IMR-90 (cell line): ENCODE measurements at regions not wholly inside any gene's neighbourhood (a gene's known extent, or its start where the extent isn't known, plus 50 kb on each side); places are given as distances from the start of the nearest gene placed in this dataset.

Experiments used
- ATAC-seq: fragments of 200-7000 bp; cut with Tn5 transposase; 2 replicates; pipeline ENCODE4 v1.9.1; 2020; ENCODE audit warnings: low read depth, mild to moderate bottlenecking, moderate library complexity
- BruUV-seq: library from RNA; stranded (reverse); fragments of 400-500 nt; replicated peaks from 2 replicates; lab custom pipeline; 2021; lab: Mats Ljungman, UMichigan
- CTCF ChIA-PET: fragments of 300-600 bp; formaldehyde crosslinking; extraction: SDS; loops from one replicate; lab custom pipeline; 2021; ENCODE audit warnings: antibody characterized with exemption; lab: Yijun Ruan, JAX
- POLR2A ChIA-PET: fragments of 300-600 bp; sonication (Branson Sonifier 250); formaldehyde crosslinking; loops from one replicate; lab custom pipeline; 2022; ENCODE audit warnings: antibody characterized with exemption; ENCODE audit not compliant: unreplicated experiment; lab: Charles Lee
- DNase-seq: peaks from one replicate; pipeline ENCODE4 v3.0.0; 2013
- H2AFZ ChIP-seq: replicated peaks from 2 replicates; pipeline ENCODE3; 2013; ENCODE audit warnings: low read length, mild to moderate bottlenecking; ENCODE audit not compliant: poor library complexity
- H2AK5ac ChIP-seq: 2 replicates; pipeline ENCODE4 v1.6.1; 2013; ENCODE audit warnings: low read depth, low read length, inconsistent platforms
- H2AK9ac ChIP-seq: replicated peaks from 2 replicates; pipeline ENCODE3; 2013; ENCODE audit warnings: mild to moderate bottlenecking, low read depth, low read length, moderate library complexity; ENCODE audit not compliant: poor library complexity
- H2BK120ac ChIP-seq: 2 replicates; pipeline ENCODE4 v1.6.1; 2013; ENCODE audit warnings: low read depth, low read length, inconsistent platforms
- H2BK15ac ChIP-seq: 3 replicates; pipeline ENCODE4 v1.6.1; 2013; ENCODE audit warnings: low read depth, low read length, inconsistent platforms
- H2BK20ac ChIP-seq: 2 replicates; pipeline ENCODE4 v1.6.1; 2013; ENCODE audit warnings: low read depth, mild to moderate bottlenecking, inconsistent platforms, low read length, moderate library complexity
- H2BK5ac ChIP-seq: 2 replicates; pipeline ENCODE4 v1.6.1; 2013; ENCODE audit warnings: mild to moderate bottlenecking, low read depth, low read length, inconsistent platforms; ENCODE audit not compliant: poor library complexity, severe bottlenecking
- H3K14ac ChIP-seq: replicated peaks from 2 replicates; pipeline ENCODE4 v1.6.1; 2013; ENCODE audit warnings: low read depth, low read length, inconsistent platforms
- H3K18ac ChIP-seq: 2 replicates; pipeline ENCODE4 v1.6.1; 2013; ENCODE audit warnings: low read depth, low read length, control low read depth
- H3K23ac ChIP-seq: 2 replicates; pipeline ENCODE4 v1.6.1; 2013; ENCODE audit warnings: low read depth, low read length, inconsistent platforms
- H3K27ac ChIP-seq: 2 replicates; pipeline ENCODE4 v1.5.1; 2013; ENCODE audit warnings: mild to moderate bottlenecking, control low read depth, low read length; ENCODE audit not compliant: insufficient read depth
- H3K27me3 ChIP-seq: 2 replicates; pipeline ENCODE4 v1.6.1; 2013; ENCODE audit warnings: low read length; ENCODE audit not compliant: control insufficient read depth, insufficient read depth
- H3K36me3 ChIP-seq: 2 replicates; pipeline ENCODE4 v1.6.1; 2013; ENCODE audit warnings: low read length, mixed read lengths; ENCODE audit not compliant: control insufficient read depth, insufficient read depth
- H3K4ac ChIP-seq: 2 replicates; pipeline ENCODE4 v1.6.1; 2013; ENCODE audit warnings: low read depth, low read length, inconsistent platforms
- H3K4me1 ChIP-seq: 2 replicates; pipeline ENCODE4 v1.6.1; 2013; ENCODE audit warnings: low read length, mixed read lengths; ENCODE audit not compliant: control insufficient read depth, insufficient read depth
- H3K4me2 ChIP-seq: 2 replicates; pipeline ENCODE4 v1.6.1; 2013; ENCODE audit warnings: low read depth, mild to moderate bottlenecking, control low read depth, low read length, moderate library complexity
- H3K4me3 ChIP-seq: 2 replicates; pipeline ENCODE4 v1.5.1; 2013; ENCODE audit warnings: low read depth, mild to moderate bottlenecking, control low read depth, low read length, moderate library complexity; ENCODE audit not compliant: insufficient read depth
- H3K56ac ChIP-seq: 2 replicates; pipeline ENCODE4 v1.6.1; 2013; ENCODE audit warnings: low read length, inconsistent platforms; ENCODE audit not compliant: insufficient read depth; ENCODE audit errors: extremely low read depth
- H3K79me1 ChIP-seq, 2 experiments: 2 replicates each; pipeline ENCODE4 v1.6.1; 2013; ENCODE audit warnings: low read length in 2 of 2, inconsistent platforms in 1 of 2, low read depth in 1 of 2
- H3K9ac ChIP-seq: 2 replicates; pipeline ENCODE4 v1.6.1; 2013; ENCODE audit warnings: low read depth, low read length, control low read depth
- H3K9me1 ChIP-seq: 2 replicates; pipeline ENCODE4 v1.6.1; 2013; ENCODE audit warnings: low read length, inconsistent platforms; ENCODE audit not compliant: insufficient read depth
- H3K9me3 ChIP-seq: 2 replicates; pipeline ENCODE4 v1.6.1; 2013; ENCODE audit warnings: low read length; ENCODE audit not compliant: control insufficient read depth, insufficient read depth
- H4K20me1 ChIP-seq: 2 replicates; pipeline ENCODE4 v1.6.1; 2013; ENCODE audit warnings: low read length, inconsistent platforms; ENCODE audit not compliant: insufficient read depth
- H4K5ac ChIP-seq: 2 replicates; pipeline ENCODE4 v1.6.1; 2013; ENCODE audit warnings: mild to moderate bottlenecking, low read depth, low read length, control low read depth
- H4K8ac ChIP-seq, 2 experiments: 2 replicates each; pipeline ENCODE4 v1.6.1; 2013; ENCODE audit warnings: low read depth in 2 of 2, low read length in 2 of 2, control low read depth in 1 of 2, inconsistent platforms in 1 of 2
- H4K91ac ChIP-seq: 2 replicates; pipeline ENCODE4 v1.6.1; 2013; ENCODE audit warnings: low read depth, low read length, inconsistent platforms; ENCODE audit not compliant: insufficient read depth
- BHLHE40 ChIP-seq: fragments of 150-350 bp; IDR thresholded peaks from 2 replicates; pipeline ENCODE4 v1.6.1; 2016; ENCODE audit warnings: mild to moderate bottlenecking, low read depth, low read length
- CHD1 ChIP-seq: IDR thresholded peaks from 2 replicates; pipeline ENCODE4 v1.6.1; 2012; ENCODE audit warnings: low read depth, low read length, improper control_type of control experiment
- FOS ChIP-seq: fragments of 150-350 bp; IDR thresholded peaks from 2 replicates; pipeline ENCODE4 v1.6.1; 2016; ENCODE audit warnings: low read depth, low read length
- MXI1 ChIP-seq: IDR thresholded peaks from 2 replicates; pipeline ENCODE4 v1.6.1; 2012; ENCODE audit warnings: low read depth, mild to moderate bottlenecking, low read length, moderate library complexity, borderline replicate concordance
- POLR2A ChIP-seq: IDR thresholded peaks from 2 replicates; pipeline ENCODE4 v1.6.1; 2012; ENCODE audit warnings: mild to moderate bottlenecking, low read depth, low read length
- RAD21 ChIP-seq: IDR thresholded peaks from 2 replicates; pipeline ENCODE4 v1.6.1; 2012; ENCODE audit warnings: low read length, improper control_type of control experiment
- RCOR1 ChIP-seq: IDR thresholded peaks from 2 replicates; pipeline ENCODE4 v1.6.1; 2012; ENCODE audit warnings: mild to moderate bottlenecking, low read length, improper control_type of control experiment; ENCODE audit not compliant: insufficient replicate concordance
- RFX5 ChIP-seq: IDR thresholded peaks from 2 replicates; pipeline ENCODE4 v1.8.0; 2012; ENCODE audit warnings: low read depth, mild to moderate bottlenecking, low read length, moderate library complexity
- WGBS, 2 experiments: methylation state at CpG; one replicate each; pipeline versions ENCODE4 v1.1.5 to v1.1.7; 2013; ENCODE audit warnings: missing lambda C conversion rate in 2 of 2; ENCODE audit not compliant: insufficient read length in 1 of 2; ENCODE audit errors: extremely low coverage in 2 of 2; 5-methylcytosine and 5-hydroxymethylcytosine counted together
- dilution Hi-C: fragments of 300-500 bp; cut with HindIII; formaldehyde crosslinking; loops from one replicate; pipeline ENCODE4 v1.14.3; 2018; ENCODE audit warnings: low sequenced_read_pairs; ENCODE audit not compliant: unreplicated experiment
- in situ Hi-C: fragments of 300-500 bp; cut with MboI; formaldehyde crosslinking; loops from 3 replicates; pipeline ENCODE4 v1.14.3; 2019; ENCODE audit warnings: low sequenced_read_pairs, inconsistent platforms, mixed read lengths
- intact Hi-C: fragments of 100-400 bp; cut with micrococcal nuclease; formaldehyde crosslinking; loops from 2 replicates; pipeline ENCODE4 v1.10.0; 2022
- TF ChIP-seq, protein P1 (sequence below): conservative IDR thresholded peaks from 2 replicates; pipeline ENCODE4 v1.5.1; 2012; ENCODE audit warnings: mild to moderate bottlenecking, low read depth, low read length, improper control_type of control experiment
- TF ChIP-seq, protein P2 (sequence below): fragments of 150-350 bp; IDR thresholded peaks from 2 replicates; pipeline ENCODE4 v1.6.1; 2017; ENCODE audit warnings: mild to moderate bottlenecking, antibody characterized with exemption, low read length, low read depth

GRCh38 chr11:88041679-88042078 lies 133.6 kb downstream of the RAB38 start:
- Histone ChIP-seq H2AFZ (no peak overlapping the region), H3K36me3 (no peaks in the 10 kb centered on the region), H2BK120ac (no peak overlapping the region), H3K4me3 (no peak overlapping the region), H3K27me3 (0 out of 2 replicates have a peak, but pooled peaks cover 2% of the 10 kb centered on the region), H3K9ac (no peak overlapping the region), H3K27ac (no peak overlapping the region), H3K14ac (no peak overlapping the region), H3K23ac (no peak overlapping the region), H3K18ac (no peak overlapping the region), H2BK20ac (no peak overlapping the region), H3K4ac (no peak overlapping the region), H4K20me1 (no peaks in the 10 kb centered on the region), H4K91ac (no peak overlapping the region), H4K5ac (no peak overlapping the region), H3K9me1 (no peaks in the 10 kb centered on the region), H2BK5ac (no peak overlapping the region), H2BK15ac (no peak overlapping the region), H3K9me3 (no peaks in the 10 kb centered on the region), H3K4me2 (no peak overlapping the region), H3K56ac (no peak overlapping the region), H3K4me1 (no peaks in the 10 kb centered on the region), H4K8ac (no peak overlapping the region), H2AK5ac (no peak overlapping the region), H2AK9ac (no peak overlapping the region), H3K79me1 (no peaks in the 10 kb centered on the region)
- intact Hi-C loops (no loop called here), in situ Hi-C loops (no loop called here), dilution Hi-C loops (no loop called here)
- POLR2A ChIA-PET = no interaction called here
- no TSS peak for BruUV-seq
- TF ChIP-seq RFX5 = no peak
- no peak for TF ChIP-seq FOS
- TF ChIP-seq, protein P1, sequence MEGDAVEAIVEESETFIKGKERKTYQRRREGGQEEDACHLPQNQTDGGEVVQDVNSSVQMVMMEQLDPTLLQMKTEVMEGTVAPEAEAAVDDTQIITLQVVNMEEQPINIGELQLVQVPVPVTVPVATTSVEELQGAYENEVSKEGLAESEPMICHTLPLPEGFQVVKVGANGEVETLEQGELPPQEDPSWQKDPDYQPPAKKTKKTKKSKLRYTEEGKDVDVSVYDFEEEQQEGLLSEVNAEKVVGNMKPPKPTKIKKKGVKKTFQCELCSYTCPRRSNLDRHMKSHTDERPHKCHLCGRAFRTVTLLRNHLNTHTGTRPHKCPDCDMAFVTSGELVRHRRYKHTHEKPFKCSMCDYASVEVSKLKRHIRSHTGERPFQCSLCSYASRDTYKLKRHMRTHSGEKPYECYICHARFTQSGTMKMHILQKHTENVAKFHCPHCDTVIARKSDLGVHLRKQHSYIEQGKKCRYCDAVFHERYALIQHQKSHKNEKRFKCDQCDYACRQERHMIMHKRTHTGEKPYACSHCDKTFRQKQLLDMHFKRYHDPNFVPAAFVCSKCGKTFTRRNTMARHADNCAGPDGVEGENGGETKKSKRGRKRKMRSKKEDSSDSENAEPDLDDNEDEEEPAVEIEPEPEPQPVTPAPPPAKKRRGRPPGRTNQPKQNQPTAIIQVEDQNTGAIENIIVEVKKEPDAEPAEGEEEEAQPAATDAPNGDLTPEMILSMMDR = no peak
- TF ChIP-seq BHLHE40 = no peak
- TF ChIP-seq, protein P2, sequence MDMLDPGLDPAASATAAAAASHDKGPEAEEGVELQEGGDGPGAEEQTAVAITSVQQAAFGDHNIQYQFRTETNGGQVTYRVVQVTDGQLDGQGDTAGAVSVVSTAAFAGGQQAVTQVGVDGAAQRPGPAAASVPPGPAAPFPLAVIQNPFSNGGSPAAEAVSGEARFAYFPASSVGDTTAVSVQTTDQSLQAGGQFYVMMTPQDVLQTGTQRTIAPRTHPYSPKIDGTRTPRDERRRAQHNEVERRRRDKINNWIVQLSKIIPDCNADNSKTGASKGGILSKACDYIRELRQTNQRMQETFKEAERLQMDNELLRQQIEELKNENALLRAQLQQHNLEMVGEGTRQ = no peak
- TF ChIP-seq POLR2A = no peak
- TF ChIP-seq CHD1 = no peak
- TF ChIP-seq MXI1 = no peak
- TF ChIP-seq RAD21 = no peak
- TF ChIP-seq RCOR1 = no peak
- CTCF ChIA-PET = interaction anchor here (1.5 kb wide), 1 partner anchor 9 kb away, joined by 3 read pairs; no protein-coding TSS in a partner anchor
- DNase-seq (no peak), ATAC-seq (no peak)
- no CpG with 5 or more reads among the region's 2 CpGs for WGBS, 2 experiments
